Astrocyte of the spinal cord (primary cell): ENCODE measurements at regions not wholly inside any gene's neighbourhood (a gene's known extent, or its start where the extent isn't known, plus 50 kb on each side); places are given as distances from the start of the nearest gene placed in this dataset.
A peak's percentile ranks its signal among the peaks of the same experiment; 100 is the strongest.

Experiments used
- DNase-seq: peaks from one replicate; pipeline ENCODE4 v3.0.0; 2011; ENCODE audit warnings: low read depth, low spot score
- H3K4me3 ChIP-seq: 2 replicates; pipeline ENCODE4 v1.5.1; 2011; ENCODE audit warnings: low read depth, mild to moderate bottlenecking, low read length, moderate library complexity
- CTCF ChIP-seq: IDR thresholded peaks from 2 replicates; pipeline ENCODE4 v1.5.1; 2012; ENCODE audit warnings: low read depth, mild to moderate bottlenecking, low read length, inconsistent platforms
- in situ Hi-C: cut with HindIII; loops from 2 replicates; pipeline ENCODE4 v1.10.0; 2017; ENCODE audit warnings: low sequenced_read_pairs

GRCh38 chr16:87125206-87126155, 191.7 kb downstream of the C16orf95 start:
- no peak for TF ChIP-seq CTCF
- in situ Hi-C loops = no loop called here
- DNase-seq = no peak
- no peak overlapping the region for H3K4me3 ChIP-seq

- no peak for TF ChIP-seq CTCF
- in situ Hi-C loops = no loop called here
- H3K4me3 ChIP-seq = no peak overlapping the region
- no peak for DNase-seq
Observed at GRCh38 chr16:87126403-87127025, 190.7 kb downstream of the C16orf95 start.

- no peak overlapping the region for H3K4me3 ChIP-seq
- peak; percentile 78 for DNase-seq
- in situ Hi-C loops = no loop called here
- TF ChIP-seq CTCF = no peak
Observed at GRCh38 chr16:87127061-87127765, 190.0 kb downstream of the C16orf95 start.

- no peak overlapping the region for H3K4me3 ChIP-seq
- no peak for TF ChIP-seq CTCF
- in situ Hi-C loops = no loop called here
- no peak for DNase-seq
Observed at GRCh38 chr16:87127766-87128147, 189.4 kb downstream of the C16orf95 start.

- TF ChIP-seq CTCF = no peak
- DNase-seq = peak; percentile 77
- in situ Hi-C loops = no loop called here
- no peak overlapping the region for H3K4me3 ChIP-seq
Observed at GRCh38 chr16:87129771-87130170, 187.4 kb downstream of the C16orf95 start.
